Activated naive CD8-positive, alpha-beta T cell treated with anti-CD3 and anti-CD28 coated beads, Interleukin-2, amount 10 ng/mL, durations not matched to agents 7 days and 5 days (primary cell): ENCODE measurements at regions not wholly inside any gene's neighbourhood (a gene's known extent, or its start where the extent isn't known, plus 50 kb on each side); places are given as distances from the start of the nearest gene placed in this dataset.
"Not testable (repeated sequence)": the region's sequence is repeated elsewhere in the genome, so short reads cannot be mapped to it uniquely, and the experiment has no call there.

Experiments
- ATAC-seq: fragments of 150-1000 bp; cut with Tn5 transposase; one replicate; pipeline ENCODE4 v1.10.0; 2021; ENCODE audit warnings: low read depth, moderate library complexity
- POLR2A ChIA-PET: fragments of 350-600 bp; sonication (Branson Sonifier 250); formaldehyde crosslinking; loops from one replicate; lab custom pipeline; 2021; ENCODE audit warnings: antibody characterized with exemption; lab: Charles Lee
- DNase-seq: peaks from one replicate; pipeline ENCODE4 v3.0.0; 2021
- H3K27ac Mint-ChIP-seq: one replicate; pipeline ENCODE4 v1.8.0; 2022; ENCODE audit warnings: mild to moderate bottlenecking, mixed read lengths
- H3K27me3 Mint-ChIP-seq: one replicate; pipeline ENCODE4 v1.8.0; 2022; ENCODE audit warnings: mild to moderate bottlenecking, moderate library complexity, mixed read lengths
- H3K36me3 Mint-ChIP-seq: one replicate; pipeline ENCODE4 v1.8.0; 2021; ENCODE audit warnings: mild to moderate bottlenecking, mixed read lengths
- H3K4me1 Mint-ChIP-seq: one replicate; pipeline ENCODE4 v1.8.0; 2021; ENCODE audit warnings: mixed read lengths
- H3K4me3 Mint-ChIP-seq: one replicate; pipeline ENCODE4 v1.8.0; 2022; ENCODE audit warnings: mild to moderate bottlenecking, moderate library complexity, mixed read lengths
- H3K9me3 Mint-ChIP-seq: one replicate; pipeline ENCODE4 v1.8.0; 2021; ENCODE audit warnings: mixed read lengths

DNA sequence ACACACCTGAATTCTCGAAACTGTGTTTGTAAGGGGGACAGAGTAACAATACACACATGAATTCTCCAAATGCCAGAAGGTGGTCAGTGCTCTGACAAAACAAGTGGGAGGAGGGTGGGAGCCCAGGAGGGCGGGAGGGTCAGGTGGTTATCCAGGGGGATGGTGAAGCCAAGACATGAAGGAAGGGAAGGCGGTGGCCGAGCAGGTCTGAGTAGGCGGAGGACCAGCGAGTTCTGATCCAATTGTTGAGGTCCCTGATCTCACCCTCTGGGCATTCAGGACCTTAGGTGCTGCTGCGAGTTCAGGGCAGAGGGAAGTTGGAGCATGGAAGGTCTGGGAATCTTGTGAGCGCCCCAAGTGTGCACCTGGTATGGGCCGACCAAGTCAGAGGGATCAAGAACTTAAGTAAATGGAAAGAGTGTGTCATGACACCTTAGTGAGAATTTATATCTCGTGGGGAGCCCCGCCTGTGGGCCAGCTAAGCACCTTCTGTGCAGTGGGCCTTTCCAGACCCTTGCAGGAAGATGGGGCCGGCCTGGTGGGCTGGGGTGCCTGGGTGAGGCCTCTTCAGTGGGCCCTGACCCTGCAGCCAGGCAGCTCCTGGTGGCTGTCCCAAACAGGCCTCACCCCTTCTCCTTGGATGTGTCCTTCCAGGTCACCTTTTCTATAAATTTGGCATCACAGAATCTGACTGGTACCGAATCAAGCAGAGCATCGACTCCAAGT lies 86.1 kb downstream of the NPIPB11 start:
- H3K27ac Mint-ChIP-seq = no peak overlapping the region
- H3K36me3 Mint-ChIP-seq = no peaks in the 10 kb centered on the region
- ATAC-seq (no peak), DNase-seq (no peak)
- no peaks in the 10 kb centered on the region for H3K27me3 Mint-ChIP-seq
- H3K4me1 Mint-ChIP-seq = peaks cover 6% of the 10 kb centered on the region
- POLR2A ChIA-PET = no interaction called here
- H3K4me3 Mint-ChIP-seq = no peak overlapping the region
- no peaks in the 10 kb centered on the region for H3K9me3 Mint-ChIP-seq

DNA sequence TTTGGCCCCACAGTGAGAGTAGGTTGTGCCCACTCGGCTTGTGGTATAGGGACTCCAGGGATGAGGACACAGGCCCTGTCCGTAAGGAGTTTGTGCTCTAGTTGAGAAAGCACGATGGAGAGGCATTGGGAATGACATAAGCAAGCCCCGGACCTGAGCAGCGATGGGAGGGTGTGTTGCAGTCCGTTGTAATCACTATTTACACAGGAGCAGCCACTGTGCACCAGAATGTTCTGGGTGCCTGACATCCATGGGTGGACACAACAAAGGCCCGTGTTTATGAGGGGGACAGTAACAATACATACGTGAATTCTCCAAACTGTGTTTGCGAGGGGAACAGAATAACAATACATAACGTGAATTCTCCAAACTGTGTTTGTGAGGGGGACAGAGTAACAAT lies 86.8 kb downstream of the NPIPB11 start:
- DNase-seq = no peak
- Mint-ChIP-seq H3K4me3 (no peak overlapping the region), H3K4me1 (peaks cover 6% of the 10 kb centered on the region), H3K36me3 (no peaks in the 10 kb centered on the region), H3K27me3 (no peaks in the 10 kb centered on the region), H3K9me3 (no peaks in the 10 kb centered on the region), H3K27ac (no peak overlapping the region)
- no peak for ATAC-seq
- POLR2A ChIA-PET = no interaction called here

DNA sequence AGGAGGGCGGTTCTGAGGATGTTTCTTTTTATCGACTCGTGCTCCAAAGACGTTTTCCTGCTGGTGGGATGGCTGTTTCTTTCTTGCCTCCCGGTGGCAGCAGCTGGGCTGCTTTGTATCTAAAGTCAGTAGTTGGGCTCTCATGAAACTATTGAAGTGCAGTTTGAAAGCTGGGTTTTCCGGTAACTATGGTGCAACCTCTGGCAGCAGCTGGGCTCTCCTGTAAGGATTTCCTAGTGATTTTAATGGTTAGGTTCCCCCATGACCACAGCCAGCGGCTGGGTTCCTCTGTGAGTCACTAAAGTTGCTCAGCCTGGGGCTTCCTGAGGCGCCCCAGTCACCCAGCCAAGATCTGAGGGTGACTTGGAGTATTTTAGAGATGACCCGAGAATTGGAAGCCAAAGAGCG lies 87.9 kb downstream of the NPIPB11 start:
- ATAC-seq, POLR2A ChIA-PET, H3K27me3 Mint-ChIP-seq, H3K36me3 Mint-ChIP-seq, DNase-seq, H3K27ac Mint-ChIP-seq, H3K9me3 Mint-ChIP-seq, H3K4me1 Mint-ChIP-seq, H3K4me3 Mint-ChIP-seq: not testable (repeated sequence)

DNA sequence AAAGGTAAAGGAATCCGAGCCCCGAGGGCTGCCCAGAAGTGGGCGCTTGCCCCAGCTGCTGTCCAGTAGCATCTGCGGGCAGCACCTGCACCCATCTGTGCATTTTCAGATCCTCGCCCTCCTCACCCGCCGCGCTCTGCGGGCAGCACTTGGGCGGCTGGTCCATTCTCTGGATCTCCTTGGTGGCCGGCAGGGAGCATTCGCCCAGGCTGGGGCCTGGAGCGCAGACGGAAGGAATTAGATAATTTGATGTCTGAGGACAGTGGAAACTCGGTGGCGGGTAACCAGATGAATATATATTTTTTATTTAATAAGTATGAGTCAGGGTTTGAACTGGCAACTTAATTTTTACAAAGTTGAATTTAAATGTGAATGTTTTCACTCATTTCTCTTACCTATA lies 88.5 kb downstream of the NPIPB11 start:
- Mint-ChIP-seq H3K4me1 (peaks cover 3% of the 10 kb centered on the region), H3K27me3 (no peaks in the 10 kb centered on the region), H3K36me3 (no peaks in the 10 kb centered on the region), H3K27ac (no peak overlapping the region), H3K4me3 (no peak overlapping the region), H3K9me3 (no peaks in the 10 kb centered on the region)
- ATAC-seq (no peak), DNase-seq (no peak)
- POLR2A ChIA-PET = no interaction called here

DNA sequence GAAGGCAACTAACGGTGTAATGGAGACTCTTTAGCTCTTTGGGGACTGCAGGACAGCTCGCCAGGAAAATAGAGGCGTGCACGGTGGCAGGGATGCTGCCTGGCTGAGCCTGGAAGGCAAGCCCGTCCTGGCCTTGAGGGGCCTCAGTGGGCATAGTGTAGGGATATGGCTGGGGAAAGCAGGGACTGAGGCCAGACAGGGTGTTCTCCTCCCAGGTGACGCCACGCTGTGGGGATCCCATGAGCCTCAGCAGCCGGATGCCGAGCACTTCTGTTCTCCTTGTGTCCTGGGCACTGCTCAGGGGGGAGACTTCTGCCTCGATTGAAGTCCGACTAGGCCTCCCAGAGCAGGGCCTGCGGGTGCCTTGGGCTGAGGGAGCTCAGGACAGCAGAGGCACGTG lies 89.2 kb downstream of the NPIPB11 start:
- Mint-ChIP-seq H3K36me3 (no peaks in the 10 kb centered on the region), H3K27ac (no peak overlapping the region), H3K4me3 (no peak overlapping the region), H3K27me3 (no peaks in the 10 kb centered on the region), H3K4me1 (peaks cover 3% of the 10 kb centered on the region), H3K9me3 (no peaks in the 10 kb centered on the region)
- DNase-seq = no peak
- ATAC-seq = no peak
- POLR2A ChIA-PET = no interaction called here

DNA sequence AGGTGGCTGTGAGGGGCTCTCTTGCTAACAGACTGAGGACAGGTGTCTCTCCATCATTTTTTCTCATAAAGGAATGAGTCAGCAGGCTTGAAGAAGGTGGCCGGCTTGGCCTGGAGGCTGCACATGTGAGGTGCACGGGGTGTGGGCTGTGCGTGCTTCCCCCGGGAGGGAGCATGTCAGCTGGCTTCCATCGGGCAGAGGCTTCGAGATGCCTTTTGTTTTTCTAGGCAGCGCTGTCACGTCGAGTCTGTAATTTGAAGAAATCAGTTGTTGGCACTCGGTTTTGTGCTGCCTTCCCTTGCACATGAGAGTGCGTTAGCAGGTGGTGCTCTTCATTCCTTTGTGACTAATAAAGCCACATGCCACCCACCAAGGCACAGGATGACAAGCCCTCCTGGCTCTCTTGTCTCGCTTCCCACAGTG lies 89.7 kb downstream of the NPIPB11 start:
- Mint-ChIP-seq H3K4me1 (peaks cover 3% of the 10 kb centered on the region), H3K36me3 (no peaks in the 10 kb centered on the region), H3K27me3 (no peaks in the 10 kb centered on the region), H3K9me3 (no peaks in the 10 kb centered on the region), H3K27ac (no peak overlapping the region), H3K4me3 (no peak overlapping the region)
- ATAC-seq (no peak), DNase-seq (no peak)
- POLR2A ChIA-PET = no interaction called here

DNA sequence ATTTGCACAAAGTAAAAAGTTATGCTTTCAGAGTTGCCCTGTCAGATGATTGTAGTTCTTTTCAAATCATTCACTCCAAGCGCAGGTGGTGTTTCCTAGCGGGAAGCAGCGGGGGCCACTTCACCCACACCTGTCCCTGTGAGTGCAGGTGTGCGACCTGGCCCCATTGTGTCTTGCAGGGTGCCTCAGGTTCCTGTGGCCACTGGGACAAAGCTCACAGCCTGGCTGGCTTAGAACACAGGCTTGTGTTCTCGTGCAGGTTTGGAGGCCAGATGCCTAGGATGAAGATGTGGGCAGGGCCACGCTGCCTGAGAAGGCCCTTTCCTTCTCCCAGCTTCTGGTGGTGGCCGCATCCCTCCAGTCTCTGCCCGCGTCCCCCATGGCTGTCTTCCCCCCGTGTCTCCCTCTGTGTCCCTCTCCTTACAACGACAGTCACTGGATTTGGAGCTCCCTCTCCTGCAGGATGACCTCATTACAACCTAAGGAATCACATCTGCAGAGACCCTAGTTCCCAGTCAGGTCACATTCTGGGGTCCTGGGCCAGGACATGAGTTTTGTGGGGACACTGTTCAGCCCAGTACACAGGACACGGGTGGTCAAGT lies 90.5 kb downstream of the NPIPB11 start:
- H3K4me3 Mint-ChIP-seq = no peak overlapping the region
- POLR2A ChIA-PET = no interaction called here
- H3K27ac Mint-ChIP-seq = no peak overlapping the region
- ATAC-seq (no peak), DNase-seq (no peak)
- H3K27me3 Mint-ChIP-seq = no peaks in the 10 kb centered on the region
- no peaks in the 10 kb centered on the region for H3K9me3 Mint-ChIP-seq
- H3K4me1 Mint-ChIP-seq = peaks cover 3% of the 10 kb centered on the region
- no peaks in the 10 kb centered on the region for H3K36me3 Mint-ChIP-seq

DNA sequence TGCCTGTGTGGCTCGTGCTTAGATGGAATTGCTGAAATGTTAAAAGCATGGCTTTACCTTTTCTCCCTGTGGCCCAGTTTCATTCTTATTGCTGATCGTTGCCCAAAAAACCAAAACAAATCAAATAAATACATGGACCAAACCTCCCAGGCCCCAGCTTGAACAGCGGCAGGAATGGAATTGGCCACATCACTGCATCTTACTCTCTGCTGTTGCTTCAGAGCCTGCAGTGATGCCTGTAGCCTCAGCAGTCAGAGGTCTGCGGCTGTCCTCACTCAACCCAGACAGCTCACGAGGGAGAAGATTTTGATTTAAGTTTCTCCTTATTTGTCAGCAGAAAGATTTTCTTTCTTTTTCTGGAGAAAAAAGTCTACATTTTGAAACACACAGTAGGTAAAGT lies 91.5 kb downstream of the NPIPB11 start:
- no peak overlapping the region for H3K27ac Mint-ChIP-seq
- H3K4me3 Mint-ChIP-seq = no peak overlapping the region
- no peaks in the 10 kb centered on the region for H3K27me3 Mint-ChIP-seq
- DNase-seq (no peak), ATAC-seq (no peak)
- H3K9me3 Mint-ChIP-seq = no peaks in the 10 kb centered on the region
- POLR2A ChIA-PET = no interaction called here
- H3K36me3 Mint-ChIP-seq = no peaks in the 10 kb centered on the region
- H3K4me1 Mint-ChIP-seq = peaks cover 3% of the 10 kb centered on the region

DNA sequence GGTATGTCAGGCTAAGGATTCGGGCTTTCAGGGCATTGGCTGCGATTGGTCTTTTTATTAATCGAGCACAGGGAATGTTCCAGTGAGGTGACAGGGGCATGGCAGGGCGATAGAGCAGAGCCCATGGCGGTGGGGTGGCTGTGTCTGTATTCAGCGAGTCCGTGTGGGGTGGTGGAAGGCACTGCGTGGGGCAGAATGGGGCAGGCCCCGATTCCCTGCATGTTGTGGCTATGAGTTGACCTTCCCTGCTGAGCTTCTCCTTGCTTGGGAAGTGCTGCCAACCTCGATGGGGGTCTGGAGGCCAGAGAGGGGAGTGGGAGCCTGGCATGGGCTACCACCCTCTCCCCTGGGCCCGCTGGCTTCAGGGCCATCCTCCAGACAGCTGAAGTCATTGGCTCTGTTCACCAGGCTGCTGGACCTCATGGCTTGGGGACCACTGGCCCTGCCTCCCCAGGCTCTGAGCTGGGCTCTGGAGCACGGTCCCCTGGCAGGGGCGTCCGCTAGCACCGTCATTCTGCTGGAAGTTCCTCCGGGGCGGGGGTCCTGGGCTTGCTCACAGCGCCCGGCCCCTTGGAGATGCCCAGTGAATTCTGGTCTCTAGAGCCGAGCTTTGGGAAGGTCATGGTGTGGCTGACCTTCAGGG lies 92.1 kb downstream of the NPIPB11 start:
- ATAC-seq = no peak
- Mint-ChIP-seq H3K27ac (no peak overlapping the region), H3K4me3 (no peak overlapping the region), H3K9me3 (no peaks in the 10 kb centered on the region), H3K27me3 (no peaks in the 10 kb centered on the region), H3K4me1 (peaks cover 3% of the 10 kb centered on the region), H3K36me3 (no peaks in the 10 kb centered on the region)
- POLR2A ChIA-PET = no interaction called here
- DNase-seq = no peak

DNA sequence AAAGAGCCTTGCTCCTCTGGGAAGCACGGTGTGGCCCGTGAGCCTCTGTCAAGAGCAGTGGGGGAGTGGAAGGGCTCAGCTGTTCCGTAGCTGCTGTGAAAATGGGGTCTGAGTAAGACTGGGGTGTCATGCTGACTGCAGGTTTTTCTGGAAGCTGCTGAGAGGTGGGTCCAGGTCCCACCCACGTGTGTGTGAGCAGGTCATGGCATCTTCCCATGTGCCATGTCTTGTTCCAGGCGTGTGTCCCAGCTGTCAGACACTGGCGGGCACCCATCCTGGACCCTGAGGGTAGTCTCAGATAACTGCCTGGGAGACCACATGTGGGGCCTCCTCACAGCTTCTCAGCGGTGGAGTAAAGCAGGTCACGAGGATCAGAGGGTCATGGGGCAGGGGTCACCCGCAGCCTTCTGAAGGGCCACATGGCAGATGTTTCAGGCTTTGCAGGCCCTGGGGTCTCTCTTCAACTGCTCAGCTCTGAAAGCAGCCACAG lies 92.9 kb downstream of the NPIPB11 start:
- no peaks in the 10 kb centered on the region for H3K27me3 Mint-ChIP-seq
- DNase-seq (no peak), ATAC-seq (no peak)
- POLR2A ChIA-PET = no interaction called here
- H3K36me3 Mint-ChIP-seq = no peaks in the 10 kb centered on the region
- no peaks in the 10 kb centered on the region for H3K4me1 Mint-ChIP-seq
- H3K9me3 Mint-ChIP-seq = no peaks in the 10 kb centered on the region
- no peak overlapping the region for H3K27ac Mint-ChIP-seq
- no peak overlapping the region for H3K4me3 Mint-ChIP-seq

DNA sequence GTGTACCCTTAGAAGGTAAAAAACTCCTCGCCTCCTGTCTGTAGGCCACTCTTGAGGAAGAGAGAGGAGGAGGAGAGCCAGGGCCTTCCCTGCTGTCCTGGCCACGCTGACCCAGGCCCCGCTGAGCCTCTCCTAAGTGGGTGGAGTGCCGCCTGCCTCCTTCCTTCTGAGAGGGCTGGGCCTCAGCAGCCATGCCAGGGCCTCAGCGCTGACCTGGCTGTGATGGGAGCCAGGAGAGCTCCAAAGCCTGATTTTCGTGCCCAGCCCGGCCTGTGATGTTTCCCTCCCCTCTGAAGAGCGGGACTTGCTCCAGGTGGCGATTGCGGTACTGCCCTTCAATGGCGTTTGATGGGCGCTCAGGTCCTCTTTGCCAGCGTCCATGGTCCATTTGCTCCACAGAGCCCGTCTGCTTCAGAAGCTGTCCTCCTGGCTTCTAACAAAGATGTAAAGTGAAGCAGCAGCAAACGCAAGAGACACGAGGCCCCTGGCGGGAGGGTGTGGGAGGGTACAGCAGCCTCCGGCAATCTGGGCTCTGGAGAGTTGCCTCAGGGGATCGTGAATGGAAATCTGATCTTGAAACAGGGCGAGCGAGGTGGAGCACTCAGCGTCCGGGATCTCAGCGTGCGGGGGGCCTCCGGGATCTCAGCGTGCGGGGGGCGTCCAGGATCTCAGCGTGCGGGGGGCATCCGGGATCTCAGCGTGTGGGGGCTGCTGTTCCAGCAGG lies 93.5 kb downstream of the NPIPB11 start:
- H3K27ac Mint-ChIP-seq = no peak overlapping the region

DNA sequence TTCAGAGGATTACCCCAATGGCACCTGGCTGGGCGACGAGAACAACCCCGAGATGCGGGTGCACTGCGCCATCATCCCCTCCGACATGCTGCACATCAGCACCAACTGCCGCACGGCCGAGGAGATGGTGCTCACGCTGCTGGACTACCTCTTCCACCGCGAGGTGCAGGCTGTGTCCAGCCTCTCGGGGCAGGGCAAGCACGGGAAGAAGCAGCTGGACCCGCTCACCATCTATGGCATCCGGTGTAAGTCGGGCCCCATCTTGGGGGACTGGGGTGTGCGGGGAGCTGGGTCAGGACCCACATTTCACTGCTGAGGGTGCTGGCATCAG lies 94.2 kb downstream of the NPIPB11 start:
- H3K4me1 Mint-ChIP-seq, H3K4me3 Mint-ChIP-seq, H3K27me3 Mint-ChIP-seq, DNase-seq, H3K27ac Mint-ChIP-seq, H3K9me3 Mint-ChIP-seq, ATAC-seq, POLR2A ChIA-PET, H3K36me3 Mint-ChIP-seq: not testable (repeated sequence)

More for the DNA sequence above, 93.5 kb downstream of the NPIPB11 start:
- Mint-ChIP-seq H3K27me3 (no peaks in the 10 kb centered on the region), H3K4me3 (no peak overlapping the region), H3K4me1 (no peaks in the 10 kb centered on the region), H3K36me3 (no peaks in the 10 kb centered on the region), H3K9me3 (no peaks in the 10 kb centered on the region)
- ATAC-seq = no peak
- POLR2A ChIA-PET = no interaction called here
- DNase-seq = no peak

DNA sequence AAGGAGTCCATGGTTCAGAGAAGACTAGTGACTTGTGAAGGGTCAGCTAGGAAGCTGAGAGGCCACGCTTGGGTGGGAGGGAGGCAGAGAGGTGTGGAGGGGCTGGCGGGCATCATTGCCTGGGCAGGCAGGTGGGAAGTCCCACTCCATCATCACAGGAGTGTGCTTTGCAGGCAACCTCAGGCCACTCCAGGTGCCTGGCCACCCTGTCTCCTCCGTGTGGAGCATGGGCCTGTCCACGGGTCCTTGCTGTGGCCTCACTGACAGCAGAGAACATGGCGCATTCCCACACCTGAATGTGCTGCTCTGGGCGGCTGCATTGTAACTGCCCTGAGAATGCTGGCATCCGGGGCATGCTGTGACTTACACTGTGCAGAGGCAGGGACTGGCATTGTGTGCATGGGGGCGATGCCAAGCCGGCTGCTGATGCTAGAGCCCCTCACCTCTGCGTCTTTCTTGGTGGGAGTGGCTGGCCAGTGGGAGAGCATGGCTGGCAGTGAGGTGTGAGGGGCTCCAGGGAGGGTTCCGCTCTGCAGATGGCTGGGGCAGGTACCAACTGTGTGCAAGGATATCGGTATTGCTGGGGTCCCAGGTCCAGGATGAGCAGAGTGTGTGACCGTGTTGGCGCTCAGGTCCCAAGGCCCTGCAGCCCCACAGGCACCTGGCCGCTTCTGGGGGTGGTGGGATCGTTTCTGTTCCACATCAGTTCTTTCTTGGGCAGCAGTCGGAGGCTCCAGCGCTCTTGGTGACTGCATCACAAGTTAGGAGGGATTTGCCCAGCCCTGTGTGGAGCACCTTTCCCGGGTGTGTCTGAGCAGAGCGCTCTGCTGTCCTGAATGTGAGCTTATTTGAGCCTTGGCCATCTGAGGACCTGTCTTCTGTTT lies 94.8 kb downstream of the NPIPB11 start:
- no peak for ATAC-seq
- Mint-ChIP-seq H3K27ac (no peak overlapping the region), H3K4me1 (no peaks in the 10 kb centered on the region), H3K36me3 (no peaks in the 10 kb centered on the region), H3K9me3 (no peaks in the 10 kb centered on the region), H3K4me3 (no peak overlapping the region), H3K27me3 (no peaks in the 10 kb centered on the region)
- DNase-seq = no peak
- POLR2A ChIA-PET = no interaction called here
